GM04504 (cell line): ENCODE measurements at regions not wholly inside any gene's neighbourhood (a gene's known extent, or its start where the extent isn't known, plus 50 kb on each side); places are given as distances from the start of the nearest gene placed in this dataset.

Source experiments
- DNase-seq: peaks from one replicate; pipeline ENCODE4 v3.0.0-alpha.2; 2012; ENCODE audit warnings: low read depth

- no peak for DNase-seq
These were observed 142.5 kb downstream of the LACC1 start for GRCh38 chr13:44022196-44022595.

GRCh38 chr13:44024167-44024845 is 144.6 kb downstream of the LACC1 start:
- no peak for DNase-seq

- DNase-seq: no peak
These were observed 145.1 kb downstream of the LACC1 start for GRCh38 chr13:44024846-44025195.

GRCh38 chr13:44026194-44026593 is 146.5 kb downstream of the LACC1 start:
- no peak for DNase-seq

GRCh38 chr13:44028734-44029133 is 149.0 kb downstream of the LACC1 start:
- no peak for DNase-seq

GRCh38 chr13:44030615-44031014 is 150.9 kb downstream of the LACC1 start:
- DNase-seq: no peak

GRCh38 chr13:44031555-44031954 is 151.9 kb downstream of the LACC1 start:
- DNase-seq: no peak

GRCh38 chr13:44032802-44033201 is 153.1 kb downstream of the LACC1 start:
- DNase-seq: no peak

GRCh38 chr13:44035400-44035799 is 155.7 kb downstream of the LACC1 start:
- DNase-seq: no peak

GRCh38 chr13:44040070-44040817 is 160.5 kb downstream of the LACC1 start:
- DNase-seq: peak; percentile 8

- peak; percentile 2 for DNase-seq
These were observed 161.1 kb downstream of the LACC1 start for GRCh38 chr13:44040818-44041100.

GRCh38 chr13:44044547-44045179 is 165.0 kb downstream of the LACC1 start:
- DNase-seq: peak; percentile 7

GRCh38 chr13:44045180-44045562 is 165.5 kb downstream of the LACC1 start:
- no peak for DNase-seq

- no peak for DNase-seq
These were observed 166.7 kb downstream of the LACC1 start for GRCh38 chr13:44046428-44046827.

- DNase-seq: no peak
These were observed 168.6 kb downstream of the LACC1 start for GRCh38 chr13:44048326-44048725.

GRCh38 chr13:44049081-44049945 is 169.6 kb downstream of the LACC1 start:
- no peak for DNase-seq

- DNase-seq: peak; percentile 7
These were observed 170.9 kb downstream of the LACC1 start for GRCh38 chr13:44050450-44051063.

GRCh38 chr13:44051405-44051804 is 171.7 kb downstream of the LACC1 start:
- no peak for DNase-seq

GRCh38 chr13:44051918-44052675 is 172.4 kb downstream of the LACC1 start:
- no peak for DNase-seq

GRCh38 chr13:44052780-44053184 is 173.1 kb downstream of the LACC1 start:
- no peak for DNase-seq

GRCh38 chr13:44053208-44053607 is 173.5 kb downstream of the LACC1 start:
- no peak for DNase-seq
